SK-N-MC (cell line): ENCODE measurements at regions not wholly inside any gene's neighbourhood (a gene's known extent, or its start where the extent isn't known, plus 50 kb on each side); places are given as distances from the start of the nearest gene placed in this dataset.

ENCODE experiments used
- EZH2 ChIP-seq: fragments of 200-600 bp; sonication (generic); IDR thresholded peaks from one replicate; pipeline ENCODE4 v1.6.1; 2017; ENCODE audit warnings: antibody characterized with exemption
- POLR2AphosphoS5 ChIP-seq: IDR thresholded peaks from 2 replicates; pipeline ENCODE4 v1.6.1; 2012; ENCODE audit warnings: mild to moderate bottlenecking, low read depth, low read length, borderline replicate concordance

GRCh38 chr2:180412219-180412618, 405.1 kb upstream of the CWC22 start:
- TF ChIP-seq POLR2AphosphoS5 (no peak), EZH2 (no peak)
